ENCODE measurements at regions not wholly inside any gene's neighbourhood (a gene's known extent, or its start where the extent isn't known, plus 50 kb on each side); places are given as distances from the start of the nearest gene placed in this dataset.

DNA sequence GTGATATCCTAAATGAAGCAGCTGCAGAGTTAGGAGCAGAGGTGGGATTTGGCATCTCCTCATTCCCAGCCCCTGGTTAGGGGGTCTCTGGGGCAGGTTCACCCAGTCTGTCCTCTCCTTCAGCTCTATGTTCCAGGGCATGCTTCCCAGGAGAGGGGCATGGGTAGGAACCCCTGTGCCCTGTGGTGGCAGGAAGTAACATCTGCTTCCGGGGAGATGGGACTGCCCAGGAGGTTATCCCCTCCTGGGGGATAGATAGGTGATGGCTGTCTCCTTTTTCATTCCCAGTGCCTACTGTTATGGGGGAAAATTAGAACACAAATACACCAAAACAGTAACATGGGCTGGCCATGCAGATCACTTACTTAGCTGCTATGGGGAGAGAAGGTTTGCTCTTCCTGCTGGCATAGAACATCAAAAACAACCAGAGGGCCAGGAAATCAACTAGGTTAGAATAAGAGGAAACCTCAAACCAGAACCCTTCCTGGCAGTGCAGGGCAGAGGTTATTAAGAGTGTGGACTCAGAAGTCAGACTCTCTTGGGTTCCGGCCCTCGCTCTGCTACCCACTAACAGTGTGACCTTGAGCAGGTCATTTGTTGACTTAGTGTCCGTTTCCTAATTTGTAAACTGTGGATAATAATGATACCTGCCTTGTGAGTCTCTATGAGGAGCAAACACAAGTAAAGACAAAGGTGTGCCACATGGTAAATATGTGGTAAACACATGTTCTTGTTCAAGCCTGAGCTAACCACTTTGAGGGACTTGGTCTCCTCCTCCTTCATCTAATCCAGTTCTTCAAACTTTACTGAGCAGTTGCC is 157.8 kb upstream of the JUN start:
- TF ChIP-seq EZH2 (IDR thresholded peaks at IDR 0.05; ENCODE audit: insufficient read depth, low read length) = no peak
- TF ChIP-seq, protein P1, sequence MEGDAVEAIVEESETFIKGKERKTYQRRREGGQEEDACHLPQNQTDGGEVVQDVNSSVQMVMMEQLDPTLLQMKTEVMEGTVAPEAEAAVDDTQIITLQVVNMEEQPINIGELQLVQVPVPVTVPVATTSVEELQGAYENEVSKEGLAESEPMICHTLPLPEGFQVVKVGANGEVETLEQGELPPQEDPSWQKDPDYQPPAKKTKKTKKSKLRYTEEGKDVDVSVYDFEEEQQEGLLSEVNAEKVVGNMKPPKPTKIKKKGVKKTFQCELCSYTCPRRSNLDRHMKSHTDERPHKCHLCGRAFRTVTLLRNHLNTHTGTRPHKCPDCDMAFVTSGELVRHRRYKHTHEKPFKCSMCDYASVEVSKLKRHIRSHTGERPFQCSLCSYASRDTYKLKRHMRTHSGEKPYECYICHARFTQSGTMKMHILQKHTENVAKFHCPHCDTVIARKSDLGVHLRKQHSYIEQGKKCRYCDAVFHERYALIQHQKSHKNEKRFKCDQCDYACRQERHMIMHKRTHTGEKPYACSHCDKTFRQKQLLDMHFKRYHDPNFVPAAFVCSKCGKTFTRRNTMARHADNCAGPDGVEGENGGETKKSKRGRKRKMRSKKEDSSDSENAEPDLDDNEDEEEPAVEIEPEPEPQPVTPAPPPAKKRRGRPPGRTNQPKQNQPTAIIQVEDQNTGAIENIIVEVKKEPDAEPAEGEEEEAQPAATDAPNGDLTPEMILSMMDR (IDR thresholded peaks at IDR 0.05; ENCODE audit: insufficient read depth, low read depth, low read length) = no peak
- no peak overlapping the region for H3K27ac Mint-ChIP-seq (ENCODE audit: unreplicated experiment)
- H3K4me1 Mint-ChIP-seq (ENCODE audit: low read depth, unreplicated experiment) = no peaks in the 10 kb centered on the region
- H3K4me3 ChIP-seq (ENCODE audit: insufficient read depth, low read depth, low read length) = no peak overlapping the region
- no peak overlapping the region for H2AFZ ChIP-seq (ENCODE audit: low read depth, low read length)
- H3K27ac ChIP-seq (ENCODE audit: low read depth, low read length) = no peak overlapping the region
- H3K4me3 Mint-ChIP-seq (ENCODE audit: unreplicated experiment) = no peak overlapping the region
- H3K9me3 ChIP-seq (ENCODE audit: insufficient read depth, low read depth, low read length) = no peaks in the 10 kb centered on the region
- H3K4me1 ChIP-seq (ENCODE audit: insufficient read depth, low read length) = no peaks in the 10 kb centered on the region
- DNase-seq (ENCODE audit: low read depth) (no peak), FAIRE-seq (no peak)
- H3K27me3 ChIP-seq (ENCODE audit: insufficient read depth, low read length) = no peaks in the 10 kb centered on the region
- no peaks in the 10 kb centered on the region for H3K36me3 ChIP-seq (ENCODE audit: insufficient read depth, low read length)
- no peaks in the 10 kb centered on the region for H3K79me2 ChIP-seq (ENCODE audit: insufficient read depth, low read length)
- peaks cover 7% of the 10 kb centered on the region for H3K27me3 Mint-ChIP-seq (ENCODE audit: low read depth, unreplicated experiment)
- peaks cover 1% of the 10 kb centered on the region for H3K9me3 Mint-ChIP-seq (ENCODE audit: unreplicated experiment)
- no peak overlapping the region for H3K4me2 ChIP-seq (ENCODE audit: low read length)
- no peaks in the 10 kb centered on the region for H4K20me1 ChIP-seq (ENCODE audit: insufficient read depth, low read length)
- no peaks in the 10 kb centered on the region for H3K36me3 Mint-ChIP-seq (ENCODE audit: low read depth, unreplicated experiment)
- no peak overlapping the region for H3K9ac ChIP-seq (ENCODE audit: low read length)

- Mint-ChIP-seq H3K27ac (ENCODE audit: unreplicated experiment) (no peak overlapping the region), H3K4me1 (ENCODE audit: low read depth, unreplicated experiment) (no peaks in the 10 kb centered on the region), H3K9me3 (ENCODE audit: unreplicated experiment) (peaks cover 1% of the 10 kb centered on the region), H3K4me3 (ENCODE audit: unreplicated experiment) (no peak overlapping the region), H3K36me3 (ENCODE audit: low read depth, unreplicated experiment) (no peaks in the 10 kb centered on the region), H3K27me3 (ENCODE audit: low read depth, unreplicated experiment) (peaks cover 3% of the 10 kb centered on the region)
- DNase-seq (ENCODE audit: low read depth) (no peak), FAIRE-seq (no peak)
- no peaks in the 10 kb centered on the region for H3K9me3 ChIP-seq (ENCODE audit: insufficient read depth, low read depth, low read length)
- no peak overlapping the region for H3K4me3 ChIP-seq (ENCODE audit: insufficient read depth, low read depth, low read length)
- H3K36me3 ChIP-seq (ENCODE audit: insufficient read depth, low read length) = no peaks in the 10 kb centered on the region
- TF ChIP-seq, protein P1 (IDR thresholded peaks at IDR 0.05; ENCODE audit: insufficient read depth, low read depth, low read length) = no peak
- TF ChIP-seq EZH2 (IDR thresholded peaks at IDR 0.05; ENCODE audit: insufficient read depth, low read length) = no peak
- H3K9ac ChIP-seq (ENCODE audit: low read length) = no peak overlapping the region
- no peak overlapping the region for H3K4me2 ChIP-seq (ENCODE audit: low read length)
- no peaks in the 10 kb centered on the region for H3K79me2 ChIP-seq (ENCODE audit: insufficient read depth, low read length)
- H4K20me1 ChIP-seq (ENCODE audit: insufficient read depth, low read length) = no peaks in the 10 kb centered on the region
- H2AFZ ChIP-seq (ENCODE audit: low read depth, low read length) = no peak overlapping the region
- no peaks in the 10 kb centered on the region for H3K4me1 ChIP-seq (ENCODE audit: insufficient read depth, low read length)
- no peak overlapping the region for H3K27ac ChIP-seq (ENCODE audit: low read depth, low read length)
- H3K27me3 ChIP-seq (ENCODE audit: insufficient read depth, low read length) = no peaks in the 10 kb centered on the region
These were observed 158.9 kb upstream of the JUN start for GRCh38 chr1:58942759-58943191.

DNA sequence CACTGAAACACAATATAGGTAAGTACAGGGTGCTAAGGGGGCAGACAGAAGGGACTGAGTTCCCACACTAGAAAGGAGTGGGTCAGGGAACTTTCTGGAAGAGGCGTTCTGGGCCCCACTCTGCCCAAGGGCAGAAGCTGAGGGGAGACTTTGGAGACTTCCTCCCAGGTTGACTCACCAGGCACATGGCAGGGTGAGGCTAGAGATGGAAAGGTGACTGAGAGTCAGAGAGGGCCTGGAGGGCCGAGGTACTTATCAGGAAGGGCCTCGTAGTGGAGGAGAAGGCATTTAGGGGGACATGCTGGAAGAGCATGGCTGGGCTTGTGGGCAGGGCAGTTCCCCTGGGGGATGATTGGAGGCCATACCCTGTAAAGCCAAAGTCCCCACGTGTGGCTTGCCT is 159.9 kb upstream of the JUN start:
- Mint-ChIP-seq H3K27me3 (ENCODE audit: low read depth, unreplicated experiment) (peaks cover 3% of the 10 kb centered on the region), H3K4me1 (ENCODE audit: low read depth, unreplicated experiment) (no peaks in the 10 kb centered on the region), H3K27ac (ENCODE audit: unreplicated experiment) (no peak overlapping the region), H3K9me3 (ENCODE audit: unreplicated experiment) (peaks cover 1% of the 10 kb centered on the region), H3K36me3 (ENCODE audit: low read depth, unreplicated experiment) (no peaks in the 10 kb centered on the region), H3K4me3 (ENCODE audit: unreplicated experiment) (no peak overlapping the region)
- Histone ChIP-seq H3K4me2 (ENCODE audit: low read length) (no peak overlapping the region), H3K9ac (ENCODE audit: low read length) (no peak overlapping the region), H3K36me3 (ENCODE audit: insufficient read depth, low read length) (no peaks in the 10 kb centered on the region), H3K27me3 (ENCODE audit: insufficient read depth, low read length) (no peaks in the 10 kb centered on the region), H3K4me3 (ENCODE audit: insufficient read depth, low read depth, low read length) (no peak overlapping the region), H2AFZ (ENCODE audit: low read depth, low read length) (no peak overlapping the region), H4K20me1 (ENCODE audit: insufficient read depth, low read length) (no peaks in the 10 kb centered on the region), H3K9me3 (ENCODE audit: insufficient read depth, low read depth, low read length) (no peaks in the 10 kb centered on the region), H3K27ac (ENCODE audit: low read depth, low read length) (no peak overlapping the region), H3K4me1 (ENCODE audit: insufficient read depth, low read length) (no peaks in the 10 kb centered on the region), H3K79me2 (ENCODE audit: insufficient read depth, low read length) (no peaks in the 10 kb centered on the region)
- DNase-seq (ENCODE audit: low read depth) = no peak
- TF ChIP-seq, protein P1 (IDR thresholded peaks at IDR 0.05; ENCODE audit: insufficient read depth, low read depth, low read length) = no peak
- FAIRE-seq = no peak

Measured in astrocyte (in vitro differentiated cells and primary cell).